IMR-90 (cell line): ENCODE measurements at regions not wholly inside any gene's neighbourhood (a gene's known extent, or its start where the extent isn't known, plus 50 kb on each side); places are given as distances from the start of the nearest gene placed in this dataset.

Source experiments
- ATAC-seq: fragments of 200-7000 bp; cut with Tn5 transposase; 2 replicates; pipeline ENCODE4 v1.9.1; 2020; ENCODE audit warnings: low read depth, mild to moderate bottlenecking, moderate library complexity
- BruUV-seq: library from RNA; stranded (reverse); fragments of 400-500 nt; replicated peaks from 2 replicates; lab custom pipeline; 2021; lab: Mats Ljungman, UMichigan
- CTCF ChIA-PET: fragments of 300-600 bp; formaldehyde crosslinking; extraction: SDS; loops from one replicate; lab custom pipeline; 2021; ENCODE audit warnings: antibody characterized with exemption; lab: Yijun Ruan, JAX
- POLR2A ChIA-PET: fragments of 300-600 bp; sonication (Branson Sonifier 250); formaldehyde crosslinking; loops from one replicate; lab custom pipeline; 2022; ENCODE audit warnings: antibody characterized with exemption; ENCODE audit not compliant: unreplicated experiment; lab: Charles Lee
- DNase-seq: peaks from one replicate; pipeline ENCODE4 v3.0.0; 2013
- H2AFZ ChIP-seq: replicated peaks from 2 replicates; pipeline ENCODE3; 2013; ENCODE audit warnings: low read length, mild to moderate bottlenecking; ENCODE audit not compliant: poor library complexity
- H2AK5ac ChIP-seq: 2 replicates; pipeline ENCODE4 v1.6.1; 2013; ENCODE audit warnings: low read depth, low read length, inconsistent platforms
- H2AK9ac ChIP-seq: replicated peaks from 2 replicates; pipeline ENCODE3; 2013; ENCODE audit warnings: mild to moderate bottlenecking, low read depth, low read length, moderate library complexity; ENCODE audit not compliant: poor library complexity
- H2BK120ac ChIP-seq: 2 replicates; pipeline ENCODE4 v1.6.1; 2013; ENCODE audit warnings: low read depth, low read length, inconsistent platforms
- H2BK15ac ChIP-seq: 3 replicates; pipeline ENCODE4 v1.6.1; 2013; ENCODE audit warnings: low read depth, low read length, inconsistent platforms
- H2BK20ac ChIP-seq: 2 replicates; pipeline ENCODE4 v1.6.1; 2013; ENCODE audit warnings: low read depth, mild to moderate bottlenecking, inconsistent platforms, low read length, moderate library complexity
- H2BK5ac ChIP-seq: 2 replicates; pipeline ENCODE4 v1.6.1; 2013; ENCODE audit warnings: mild to moderate bottlenecking, low read depth, low read length, inconsistent platforms; ENCODE audit not compliant: poor library complexity, severe bottlenecking
- H3K14ac ChIP-seq: replicated peaks from 2 replicates; pipeline ENCODE4 v1.6.1; 2013; ENCODE audit warnings: low read depth, low read length, inconsistent platforms
- H3K18ac ChIP-seq: 2 replicates; pipeline ENCODE4 v1.6.1; 2013; ENCODE audit warnings: low read depth, low read length, control low read depth
- H3K23ac ChIP-seq: 2 replicates; pipeline ENCODE4 v1.6.1; 2013; ENCODE audit warnings: low read depth, low read length, inconsistent platforms
- H3K27ac ChIP-seq: 2 replicates; pipeline ENCODE4 v1.5.1; 2013; ENCODE audit warnings: mild to moderate bottlenecking, control low read depth, low read length; ENCODE audit not compliant: insufficient read depth
- H3K27me3 ChIP-seq: 2 replicates; pipeline ENCODE4 v1.6.1; 2013; ENCODE audit warnings: low read length; ENCODE audit not compliant: control insufficient read depth, insufficient read depth
- H3K36me3 ChIP-seq: 2 replicates; pipeline ENCODE4 v1.6.1; 2013; ENCODE audit warnings: low read length, mixed read lengths; ENCODE audit not compliant: control insufficient read depth, insufficient read depth
- H3K4ac ChIP-seq: 2 replicates; pipeline ENCODE4 v1.6.1; 2013; ENCODE audit warnings: low read depth, low read length, inconsistent platforms
- H3K4me1 ChIP-seq: 2 replicates; pipeline ENCODE4 v1.6.1; 2013; ENCODE audit warnings: low read length, mixed read lengths; ENCODE audit not compliant: control insufficient read depth, insufficient read depth
- H3K4me2 ChIP-seq: 2 replicates; pipeline ENCODE4 v1.6.1; 2013; ENCODE audit warnings: low read depth, mild to moderate bottlenecking, control low read depth, low read length, moderate library complexity
- H3K4me3 ChIP-seq: 2 replicates; pipeline ENCODE4 v1.5.1; 2013; ENCODE audit warnings: low read depth, mild to moderate bottlenecking, control low read depth, low read length, moderate library complexity; ENCODE audit not compliant: insufficient read depth
- H3K56ac ChIP-seq: 2 replicates; pipeline ENCODE4 v1.6.1; 2013; ENCODE audit warnings: low read length, inconsistent platforms; ENCODE audit not compliant: insufficient read depth; ENCODE audit errors: extremely low read depth
- H3K79me1 ChIP-seq, 2 experiments: 2 replicates each; pipeline ENCODE4 v1.6.1; 2013; ENCODE audit warnings: low read length in 2 of 2, inconsistent platforms in 1 of 2, low read depth in 1 of 2
- H3K9ac ChIP-seq: 2 replicates; pipeline ENCODE4 v1.6.1; 2013; ENCODE audit warnings: low read depth, low read length, control low read depth
- H3K9me1 ChIP-seq: 2 replicates; pipeline ENCODE4 v1.6.1; 2013; ENCODE audit warnings: low read length, inconsistent platforms; ENCODE audit not compliant: insufficient read depth
- H3K9me3 ChIP-seq: 2 replicates; pipeline ENCODE4 v1.6.1; 2013; ENCODE audit warnings: low read length; ENCODE audit not compliant: control insufficient read depth, insufficient read depth
- H4K20me1 ChIP-seq: 2 replicates; pipeline ENCODE4 v1.6.1; 2013; ENCODE audit warnings: low read length, inconsistent platforms; ENCODE audit not compliant: insufficient read depth
- H4K5ac ChIP-seq: 2 replicates; pipeline ENCODE4 v1.6.1; 2013; ENCODE audit warnings: mild to moderate bottlenecking, low read depth, low read length, control low read depth
- H4K8ac ChIP-seq, 2 experiments: 2 replicates each; pipeline ENCODE4 v1.6.1; 2013; ENCODE audit warnings: low read depth in 2 of 2, low read length in 2 of 2, control low read depth in 1 of 2, inconsistent platforms in 1 of 2
- H4K91ac ChIP-seq: 2 replicates; pipeline ENCODE4 v1.6.1; 2013; ENCODE audit warnings: low read depth, low read length, inconsistent platforms; ENCODE audit not compliant: insufficient read depth
- FOS ChIP-seq: fragments of 150-350 bp; IDR thresholded peaks from 2 replicates; pipeline ENCODE4 v1.6.1; 2016; ENCODE audit warnings: low read depth, low read length
- MAFK ChIP-seq: IDR thresholded peaks from 2 replicates; pipeline ENCODE4 v1.6.1; 2012; ENCODE audit warnings: low read depth, low read length, improper control_type of control experiment
- MAZ ChIP-seq: IDR thresholded peaks from 2 replicates; pipeline ENCODE4 v1.6.1; 2012; ENCODE audit warnings: low read depth, mild to moderate bottlenecking, low read length, improper control_type of control experiment, moderate library complexity, borderline replicate concordance
- MXI1 ChIP-seq: IDR thresholded peaks from 2 replicates; pipeline ENCODE4 v1.6.1; 2012; ENCODE audit warnings: low read depth, mild to moderate bottlenecking, low read length, moderate library complexity, borderline replicate concordance
- POLR2A ChIP-seq: IDR thresholded peaks from 2 replicates; pipeline ENCODE4 v1.6.1; 2012; ENCODE audit warnings: mild to moderate bottlenecking, low read depth, low read length
- RAD21 ChIP-seq: IDR thresholded peaks from 2 replicates; pipeline ENCODE4 v1.6.1; 2012; ENCODE audit warnings: low read length, improper control_type of control experiment
- RCOR1 ChIP-seq: IDR thresholded peaks from 2 replicates; pipeline ENCODE4 v1.6.1; 2012; ENCODE audit warnings: mild to moderate bottlenecking, low read length, improper control_type of control experiment; ENCODE audit not compliant: insufficient replicate concordance
- RFX5 ChIP-seq: IDR thresholded peaks from 2 replicates; pipeline ENCODE4 v1.8.0; 2012; ENCODE audit warnings: low read depth, mild to moderate bottlenecking, low read length, moderate library complexity
- SMC3 ChIP-seq: fragments of 150-350 bp; IDR thresholded peaks from 2 replicates; pipeline ENCODE4 v1.6.1; 2016; ENCODE audit warnings: low read depth, mild to moderate bottlenecking, antibody characterized with exemption, low read length, moderate library complexity
- WGBS, 2 experiments: methylation state at CpG; one replicate each; pipeline versions ENCODE4 v1.1.5 to v1.1.7; 2013; ENCODE audit warnings: missing lambda C conversion rate in 2 of 2; ENCODE audit not compliant: insufficient read length in 1 of 2; ENCODE audit errors: extremely low coverage in 2 of 2; 5-methylcytosine and 5-hydroxymethylcytosine counted together
- dilution Hi-C: fragments of 300-500 bp; cut with HindIII; formaldehyde crosslinking; loops from one replicate; pipeline ENCODE4 v1.14.3; 2018; ENCODE audit warnings: low sequenced_read_pairs; ENCODE audit not compliant: unreplicated experiment
- in situ Hi-C: fragments of 300-500 bp; cut with MboI; formaldehyde crosslinking; loops from 3 replicates; pipeline ENCODE4 v1.14.3; 2019; ENCODE audit warnings: low sequenced_read_pairs, inconsistent platforms, mixed read lengths
- intact Hi-C: fragments of 100-400 bp; cut with micrococcal nuclease; formaldehyde crosslinking; loops from 2 replicates; pipeline ENCODE4 v1.10.0; 2022
- TF ChIP-seq, protein P1 (sequence below): fragments of 150-350 bp; IDR thresholded peaks from 2 replicates; pipeline ENCODE4 v1.6.1; 2016; ENCODE audit warnings: low read depth, mild to moderate bottlenecking, low read length, moderate library complexity, borderline replicate concordance
- TF ChIP-seq, protein P2 (sequence below): fragments of 150-350 bp; IDR thresholded peaks from 2 replicates; pipeline ENCODE4 v1.6.1; 2017; ENCODE audit warnings: mild to moderate bottlenecking, antibody characterized with exemption, low read length, low read depth

DNA sequence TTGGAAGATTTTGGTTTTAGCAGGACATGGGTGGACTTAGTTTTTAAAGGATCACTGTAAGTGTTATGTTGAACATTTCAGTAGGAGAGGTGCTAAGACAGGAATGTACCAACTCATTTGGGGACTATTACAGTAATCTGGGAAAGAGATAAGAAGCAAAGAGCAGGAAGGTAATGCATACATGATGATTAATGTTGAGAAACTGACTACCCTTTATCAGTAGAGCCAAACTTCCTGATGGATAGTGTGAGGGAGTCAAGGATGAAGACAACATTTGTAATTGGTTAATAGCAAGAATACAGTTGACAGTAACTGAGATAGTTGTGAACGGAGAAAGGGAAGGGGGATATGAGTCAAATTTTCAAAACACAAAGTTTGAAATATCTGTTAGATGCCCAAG is 421.9 kb upstream of the PRR20A start:
- Histone ChIP-seq H2BK120ac (no peak overlapping the region), H2BK5ac (no peak overlapping the region), H3K9me1 (no peaks in the 10 kb centered on the region), H3K56ac (no peak overlapping the region), H4K5ac (no peak overlapping the region), H3K79me1 (no peaks in the 10 kb centered on the region), H3K27ac (no peak overlapping the region), H4K20me1 (no peaks in the 10 kb centered on the region), H4K91ac (no peak overlapping the region), H4K8ac (no peak overlapping the region), H3K4me2 (no peak overlapping the region), H2AFZ (no peak overlapping the region), H3K14ac (no peak overlapping the region), H2BK20ac (no peak overlapping the region), H3K4me1 (no peaks in the 10 kb centered on the region), H3K9me3 (0 out of 2 replicates have a peak, but pooled peaks cover 1% of the 10 kb centered on the region), H3K36me3 (no peaks in the 10 kb centered on the region), H3K4me3 (no peak overlapping the region), H2AK9ac (no peak overlapping the region), H3K4ac (no peak overlapping the region), H2BK15ac (no peak overlapping the region), H3K9ac (no peak overlapping the region), H3K18ac (no peak overlapping the region), H3K23ac (no peak overlapping the region), H2AK5ac (no peak overlapping the region), H3K27me3 (no peaks in the 10 kb centered on the region)
- intact Hi-C loops (no loop called here), dilution Hi-C loops (no loop called here), in situ Hi-C loops (no loop called here)
- BruUV-seq, result no TSS peak
- TF ChIP-seq MAFK (no peak), MAZ (no peak), SMC3 (no peak), MXI1 (no peak), FOS (no peak), POLR2A (no peak), RFX5 (no peak), RAD21 (no peak), RCOR1 (no peak)
- TF ChIP-seq, protein P1, sequence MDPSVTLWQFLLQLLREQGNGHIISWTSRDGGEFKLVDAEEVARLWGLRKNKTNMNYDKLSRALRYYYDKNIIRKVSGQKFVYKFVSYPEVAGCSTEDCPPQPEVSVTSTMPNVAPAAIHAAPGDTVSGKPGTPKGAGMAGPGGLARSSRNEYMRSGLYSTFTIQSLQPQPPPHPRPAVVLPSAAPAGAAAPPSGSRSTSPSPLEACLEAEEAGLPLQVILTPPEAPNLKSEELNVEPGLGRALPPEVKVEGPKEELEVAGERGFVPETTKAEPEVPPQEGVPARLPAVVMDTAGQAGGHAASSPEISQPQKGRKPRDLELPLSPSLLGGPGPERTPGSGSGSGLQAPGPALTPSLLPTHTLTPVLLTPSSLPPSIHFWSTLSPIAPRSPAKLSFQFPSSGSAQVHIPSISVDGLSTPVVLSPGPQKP, result no peak
- TF ChIP-seq, protein P2, sequence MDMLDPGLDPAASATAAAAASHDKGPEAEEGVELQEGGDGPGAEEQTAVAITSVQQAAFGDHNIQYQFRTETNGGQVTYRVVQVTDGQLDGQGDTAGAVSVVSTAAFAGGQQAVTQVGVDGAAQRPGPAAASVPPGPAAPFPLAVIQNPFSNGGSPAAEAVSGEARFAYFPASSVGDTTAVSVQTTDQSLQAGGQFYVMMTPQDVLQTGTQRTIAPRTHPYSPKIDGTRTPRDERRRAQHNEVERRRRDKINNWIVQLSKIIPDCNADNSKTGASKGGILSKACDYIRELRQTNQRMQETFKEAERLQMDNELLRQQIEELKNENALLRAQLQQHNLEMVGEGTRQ, result no peak
- CTCF ChIA-PET, result no interaction called here
- no peak for ATAC-seq
- DNase-seq, result no peak
- POLR2A ChIA-PET, result no interaction called here
- no CpG with 5 or more reads among the region's 1 CpG for WGBS, 2 experiments
